SK-N-SH (cell line): ENCODE measurements at regions not wholly inside any gene's neighbourhood (a gene's known extent, or its start where the extent isn't known, plus 50 kb on each side); places are given as distances from the start of the nearest gene placed in this dataset.

Experiments used
- CTCF ChIA-PET: fragments of 300-600, 350-600 bp; formaldehyde crosslinking; extraction: SDS; loops from one replicate; lab custom pipeline; 2021; lab: Yijun Ruan, JAX
- POLR2A ChIA-PET: fragments of 350-600 bp; sonication (Branson Sonifier 250); formaldehyde crosslinking; extraction: SDS; loops from one replicate; lab custom pipeline; 2020; ENCODE audit warnings: antibody characterized with exemption, inconsistent platforms; lab: Yijun Ruan, JAX
- DNase-seq: peaks from one replicate; pipeline ENCODE4 v3.0.0; 2012
- H2AFZ ChIP-seq: fragments of 200-600 bp; sonication (generic); 2 replicates; pipeline ENCODE4 v1.8.1; 2016; ENCODE audit warnings: antibody characterized with exemption, mild to moderate bottlenecking, low read depth
- H3F3A ChIP-seq: fragments of 200-600 bp; sonication (generic); replicated peaks from 2 replicates; pipeline ENCODE3; 2016; ENCODE audit warnings: antibody characterized with exemption, mild to moderate bottlenecking; ENCODE audit not compliant: insufficient read depth
- H3K27ac ChIP-seq, 2 experiments: fragments of 200-500 bp in 1 of 2; fragments of 200-600 bp in 1 of 2; sonication (Bioruptor generic) in 1 of 2; sonication (generic), shearing (Covaris generic) in 1 of 2; 2 replicates each; pipeline versions ENCODE4 v1.5.1 to v1.6.1; 2014 to 2016; ENCODE audit warnings: low read depth in 2 of 2, inconsistent platforms in 1 of 2, low read length in 1 of 2, mild to moderate bottlenecking in 1 of 2, mixed read lengths in 1 of 2
- H3K27me3 ChIP-seq: fragments of 200-600 bp; sonication (generic), shearing (Covaris generic); 2 replicates; pipeline ENCODE4 v1.6.1; 2016; ENCODE audit warnings: mixed run types; ENCODE audit not compliant: insufficient read depth
- H3K36me3 ChIP-seq, 2 experiments: fragments of 200-500 bp in 1 of 2; fragments of 200-600 bp in 1 of 2; sonication (Bioruptor generic) in 1 of 2; sonication (generic) in 1 of 2; replicated peaks in 1 of 2; 2 replicates each; pipeline versions ENCODE3 to v1.5.1; 2014 to 2016; ENCODE audit warnings: low read length in 1 of 2, mild to moderate bottlenecking in 1 of 2; ENCODE audit not compliant: insufficient read depth in 2 of 2, control insufficient read depth in 1 of 2
- H3K4me1 ChIP-seq, 2 experiments: fragments of 200-500 bp in 1 of 2; fragments of 200-600 bp in 1 of 2; sonication (Bioruptor generic) in 1 of 2; sonication (generic), shearing (Covaris generic) in 1 of 2; 2 replicates each; pipeline versions ENCODE4 v1.5.1 to v1.6.1; 2014 to 2016; ENCODE audit warnings: low read depth in 1 of 2, low read length in 1 of 2, mixed run types in 1 of 2; ENCODE audit not compliant: insufficient read depth in 2 of 2, control insufficient read depth in 1 of 2
- H3K4me2 ChIP-seq: fragments of 200-600 bp; sonication (generic), shearing (Covaris generic); 2 replicates; pipeline ENCODE4 v1.6.1; 2017; ENCODE audit warnings: mixed run types
- H3K4me3 ChIP-seq, 2 experiments: fragments of 200-500 bp in 1 of 2; fragments of 200-600 bp in 1 of 2; sonication (Bioruptor generic) in 1 of 2; sonication (generic), shearing (Covaris generic) in 1 of 2; 2 replicates each; pipeline versions ENCODE4 v1.5.1 to v1.8.1; 2014 to 2016; ENCODE audit warnings: low read depth in 2 of 2, inconsistent platforms in 1 of 2, low read length in 1 of 2, mild to moderate bottlenecking in 1 of 2, mixed read lengths in 1 of 2, moderate library complexity in 1 of 2
- H3K79me2 ChIP-seq: fragments of 200-600 bp; sonication (generic); 2 replicates; pipeline ENCODE4 v1.8.1; 2017; ENCODE audit warnings: mild to moderate bottlenecking; ENCODE audit not compliant: insufficient read depth
- H3K9ac ChIP-seq: fragments of 200-600 bp; sonication (generic); 2 replicates; pipeline ENCODE4 v1.6.1; 2017; ENCODE audit warnings: mixed run types
- H3K9me2 ChIP-seq: fragments of 200-600 bp; sonication (generic); 2 replicates; pipeline ENCODE4 v1.6.1; 2017; ENCODE audit warnings: mixed run types
- H3K9me3 ChIP-seq: fragments of 200-600 bp; sonication (generic); 2 replicates; pipeline ENCODE4 v1.6.1; 2017; ENCODE audit warnings: mixed run types, mild to moderate bottlenecking, moderate library complexity
- H4K20me1 ChIP-seq: fragments of 200-600 bp; sonication (generic); 2 replicates; pipeline ENCODE4 v1.6.1; 2017; ENCODE audit warnings: mild to moderate bottlenecking, mixed run types; ENCODE audit not compliant: insufficient read depth
- CHD2 ChIP-seq: fragments of 150-350 bp; IDR thresholded peaks from 2 replicates; pipeline ENCODE4 v1.6.1; 2018; ENCODE audit warnings: low read length; ENCODE audit not compliant: partially characterized antibody
- EP300 ChIP-seq, 2 experiments: IDR thresholded peaks; 2 replicates each; pipeline versions ENCODE4 v1.4.0 to v1.6.1; 2012; ENCODE audit warnings: borderline replicate concordance in 1 of 2, low read depth in 1 of 2, low read length in 1 of 2
- EZH2phosphoT487 ChIP-seq: fragments of 200-600 bp; sonication (generic); IDR thresholded peaks from 2 replicates; pipeline ENCODE4 v1.6.1; 2017; ENCODE audit warnings: low read depth, mixed run types, mild to moderate bottlenecking, antibody characterized with exemption, moderate library complexity, borderline replicate concordance
- FOXJ3 ChIP-seq: sonication (generic); formaldehyde crosslinking; IDR thresholded peaks from 2 replicates; pipeline ENCODE4 v1.5.1; 2020; ENCODE audit warnings: mild to moderate bottlenecking, missing genetic modification reagents
- GABPA ChIP-seq: IDR thresholded peaks from 2 replicates; pipeline ENCODE4 v1.4.0; 2012; ENCODE audit warnings: low read depth, mild to moderate bottlenecking
- MXI1 ChIP-seq: IDR thresholded peaks from 2 replicates; pipeline ENCODE4 v1.6.1; 2012; ENCODE audit warnings: mild to moderate bottlenecking, low read depth, low read length, improper control_type of control experiment
- NFIC ChIP-seq: IDR thresholded peaks from 2 replicates; pipeline ENCODE4 v1.4.0; 2012; ENCODE audit warnings: borderline replicate concordance
- RAD21 ChIP-seq: IDR thresholded peaks from 2 replicates; pipeline ENCODE4 v1.6.1; 2012; ENCODE audit warnings: mild to moderate bottlenecking, low read length
- RCOR1 ChIP-seq: fragments of 150-350 bp; IDR thresholded peaks from 2 replicates; pipeline ENCODE4 v1.6.1; 2017; ENCODE audit warnings: antibody characterized with exemption, low read length
- RFX5 ChIP-seq: IDR thresholded peaks from 2 replicates; pipeline ENCODE4 v1.6.1; 2012; ENCODE audit warnings: mild to moderate bottlenecking, improper control_type of control experiment, low read length
- SIN3A ChIP-seq: IDR thresholded peaks from 2 replicates; pipeline ENCODE4 v1.6.1; 2012; ENCODE audit warnings: low read depth, mild to moderate bottlenecking, low read length, moderate library complexity, borderline replicate concordance
- TAF1 ChIP-seq: IDR thresholded peaks from 2 replicates; pipeline ENCODE4 v1.6.1; 2012; ENCODE audit warnings: low read depth, mild to moderate bottlenecking, low read length, moderate library complexity, borderline replicate concordance
- TCF12 ChIP-seq: IDR thresholded peaks from 2 replicates; pipeline ENCODE4 v1.4.0; 2012
- TEAD4 ChIP-seq: IDR thresholded peaks from 2 replicates; pipeline ENCODE4 v1.4.0; 2012; ENCODE audit warnings: mild to moderate bottlenecking, borderline replicate concordance; ENCODE audit not compliant: insufficient read depth
- WGBS: methylation state at CpG from one replicate; pipeline ENCODE4 v1.1.6; 2017; ENCODE audit warnings: low lambda C conversion rate; 5-methylcytosine and 5-hydroxymethylcytosine counted together
- TF ChIP-seq, protein P1 (sequence below): IDR thresholded peaks from 2 replicates; pipeline ENCODE4 v1.4.0; 2012; ENCODE audit warnings: low read depth
- TF ChIP-seq, protein P2 (sequence below): fragments of 200-600 bp; sonication (generic); IDR thresholded peaks from 2 replicates; pipeline ENCODE4 v1.6.1; 2017; ENCODE audit warnings: antibody characterized with exemption, mild to moderate bottlenecking, moderate library complexity

DNA sequence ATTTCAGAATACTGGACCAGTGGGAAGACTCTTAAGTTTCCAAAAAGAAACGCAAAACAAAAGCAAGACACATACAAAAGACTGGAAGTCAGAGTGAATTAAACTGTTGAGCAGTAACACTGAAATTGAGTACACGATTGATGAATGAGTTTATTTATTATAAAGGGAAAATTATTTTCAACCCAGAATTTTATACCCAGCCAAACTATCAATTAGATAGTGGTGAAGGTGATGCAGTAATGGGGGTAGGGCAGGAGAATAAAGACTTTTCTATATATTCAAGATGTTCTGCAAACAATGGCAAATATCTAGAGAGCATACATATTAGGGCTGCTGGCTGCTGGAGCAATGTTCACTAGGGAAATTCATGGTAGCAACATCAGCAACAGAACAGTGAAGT is 143.7 kb upstream of the NPVF start:
- Histone ChIP-seq H3K79me2 (no peaks in the 10 kb centered on the region), H3K36me3 (no peaks in the 10 kb centered on the region), H3K27ac (no peak overlapping the region), H3K9me3 (no peaks in the 10 kb centered on the region), H4K20me1 (no peaks in the 10 kb centered on the region), H3K4me3 (no peak overlapping the region), H3K4me2 (no peak overlapping the region), H2AFZ (no peak overlapping the region), H3F3A (no peaks in the 10 kb centered on the region), H3K9ac (no peak overlapping the region), H3K27me3 (no peaks in the 10 kb centered on the region; the same call in 1 of the 2 replicates), H3K9me2 (no peaks in the 10 kb centered on the region), H3K4me1 (no peaks in the 10 kb centered on the region; a peak in 1 of 4 replicates)
- ChIA-PET POLR2A (no interaction called here), CTCF (interaction anchor here (0.8 to 2.9 kb wide), 3 partner anchors 100 to 193 kb away, joined by 3 to 7 read pairs (median 3); no protein-coding TSS in a partner anchor)
- no peak for DNase-seq
- TF ChIP-seq GABPA (no peak), TEAD4 (no peak), TAF1 (no peak), RFX5 (no peak), RAD21 (no peak), RCOR1 (no peak)
- TF ChIP-seq, protein P1, sequence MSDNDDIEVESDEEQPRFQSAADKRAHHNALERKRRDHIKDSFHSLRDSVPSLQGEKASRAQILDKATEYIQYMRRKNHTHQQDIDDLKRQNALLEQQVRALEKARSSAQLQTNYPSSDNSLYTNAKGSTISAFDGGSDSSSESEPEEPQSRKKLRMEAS, result no peak
- TF ChIP-seq, protein P2, sequence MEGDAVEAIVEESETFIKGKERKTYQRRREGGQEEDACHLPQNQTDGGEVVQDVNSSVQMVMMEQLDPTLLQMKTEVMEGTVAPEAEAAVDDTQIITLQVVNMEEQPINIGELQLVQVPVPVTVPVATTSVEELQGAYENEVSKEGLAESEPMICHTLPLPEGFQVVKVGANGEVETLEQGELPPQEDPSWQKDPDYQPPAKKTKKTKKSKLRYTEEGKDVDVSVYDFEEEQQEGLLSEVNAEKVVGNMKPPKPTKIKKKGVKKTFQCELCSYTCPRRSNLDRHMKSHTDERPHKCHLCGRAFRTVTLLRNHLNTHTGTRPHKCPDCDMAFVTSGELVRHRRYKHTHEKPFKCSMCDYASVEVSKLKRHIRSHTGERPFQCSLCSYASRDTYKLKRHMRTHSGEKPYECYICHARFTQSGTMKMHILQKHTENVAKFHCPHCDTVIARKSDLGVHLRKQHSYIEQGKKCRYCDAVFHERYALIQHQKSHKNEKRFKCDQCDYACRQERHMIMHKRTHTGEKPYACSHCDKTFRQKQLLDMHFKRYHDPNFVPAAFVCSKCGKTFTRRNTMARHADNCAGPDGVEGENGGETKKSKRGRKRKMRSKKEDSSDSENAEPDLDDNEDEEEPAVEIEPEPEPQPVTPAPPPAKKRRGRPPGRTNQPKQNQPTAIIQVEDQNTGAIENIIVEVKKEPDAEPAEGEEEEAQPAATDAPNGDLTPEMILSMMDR, result no peak
- WGBS, result 17% methylated on average over 2 of the region's 2 CpGs

DNA sequence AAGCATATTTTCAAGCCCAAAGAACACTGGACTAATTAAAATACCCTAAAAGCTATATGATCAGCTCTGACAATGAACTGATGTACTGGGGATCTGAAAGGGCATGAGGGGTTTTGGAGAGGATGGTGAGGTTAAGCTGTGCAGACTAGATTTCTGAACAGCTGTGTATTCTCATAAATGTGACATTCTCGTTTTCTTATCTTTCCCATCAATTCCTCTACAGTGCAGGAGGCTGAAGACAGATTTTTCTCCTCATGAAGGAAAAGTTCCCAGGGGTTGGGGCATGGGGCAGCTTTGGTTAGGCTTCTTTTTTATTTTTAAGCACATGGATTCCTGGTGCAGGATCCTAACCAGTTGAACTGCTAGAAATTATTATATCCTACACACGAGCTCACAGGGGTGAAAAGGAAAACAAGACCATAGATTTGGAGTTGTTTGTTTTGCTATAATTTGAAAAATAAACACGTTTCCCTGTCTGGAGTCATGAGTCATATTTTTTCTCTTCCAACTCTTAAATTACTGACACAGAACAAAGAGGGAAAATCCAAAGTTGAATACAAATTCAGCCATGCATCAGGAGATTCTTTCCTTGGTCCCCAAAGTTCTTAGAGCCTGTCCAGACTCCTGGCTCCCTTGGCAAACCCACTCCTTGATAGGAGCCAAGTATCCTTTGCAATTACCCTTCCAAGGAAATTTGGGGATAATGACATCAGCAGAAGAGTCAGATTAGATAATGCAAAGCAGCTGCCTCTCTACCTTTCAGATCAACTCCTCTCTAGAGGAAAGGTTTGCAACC is 147.7 kb upstream of the NPVF start:
- Histone ChIP-seq H3K9me2 (no peaks in the 10 kb centered on the region), H3K9me3 (no peaks in the 10 kb centered on the region), H3F3A (no peaks in the 10 kb centered on the region), H3K27ac (no peak overlapping the region), H3K27me3 (no peaks in the 10 kb centered on the region), H3K36me3 (no peaks in the 10 kb centered on the region), H3K9ac (no peak overlapping the region), H3K4me1 (no peaks in the 10 kb centered on the region), H3K4me3 (no peak overlapping the region), H3K4me2 (no peak overlapping the region), H3K79me2 (no peaks in the 10 kb centered on the region), H4K20me1 (no peaks in the 10 kb centered on the region), H2AFZ (no peak overlapping the region)
- TF ChIP-seq CHD2, result no peak
- no peak for TF ChIP-seq NFIC
- TF ChIP-seq TCF12, result no peak
- TF ChIP-seq GABPA, result no peak
- no peak for TF ChIP-seq FOXJ3 (CRISPR knock-in tag)
- no peak for TF ChIP-seq EP300 (IDR thresholded peaks at IDR 0.05; ENCODE audit: borderline replicate concordance in 1 of 2, low read depth in 1 of 2, low read length in 1 of 2)
- no peak for TF ChIP-seq SIN3A
- TF ChIP-seq MXI1, result no peak
- no peak for TF ChIP-seq EZH2phosphoT487
- TF ChIP-seq TEAD4, result no peak
- DNase-seq, result no peak
- CTCF ChIA-PET, result interaction anchor here (0.9 to 3.7 kb wide), 6 partner anchors 14 to 478 kb away, joined by 3 to 21 read pairs (median 5); no protein-coding TSS in a partner anchor
- POLR2A ChIA-PET, result no interaction called here
- 3% methylated on average over 3 of the region's 3 CpGs for WGBS
